ENCODE measurements at regions not wholly inside any gene's neighbourhood (a gene's known extent, or its start where the extent isn't known, plus 50 kb on each side); places are given as distances from the start of the nearest gene placed in this dataset.

DNA sequence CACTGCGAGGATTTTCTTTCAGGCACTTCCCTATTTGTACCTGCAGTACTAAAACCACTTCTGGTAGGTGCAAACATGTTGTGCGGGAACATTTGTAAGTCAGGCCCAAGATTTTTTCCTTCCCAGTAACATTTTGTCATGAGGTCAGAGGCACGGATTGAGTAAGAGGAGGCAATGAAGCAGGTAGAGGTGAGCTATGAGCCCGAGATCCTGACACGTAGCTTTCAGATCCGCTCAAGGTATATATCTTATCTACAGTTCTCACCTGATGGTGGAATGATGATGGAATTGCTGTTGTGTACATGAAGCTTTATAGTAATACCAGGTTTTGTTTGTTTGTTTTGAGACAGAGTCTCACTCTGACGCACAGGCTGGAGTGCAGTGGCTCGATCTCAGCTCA lies 497.5 kb downstream of the NR2F2 start:
- H3K9ac ChIP-seq (ENCODE audit: low read depth, low read length) = no peak overlapping the region

More for the DNA sequence above, 497.5 kb downstream of the NR2F2 start:
- no peak overlapping the region for H2BK20ac ChIP-seq (ENCODE audit: low read depth, low read length)
- peaks cover 4% of the 10 kb centered on the region for H3K9me3 ChIP-seq (ENCODE audit: control insufficient read depth, insufficient read depth, low read length)
- H3K79me1 ChIP-seq (ENCODE audit: low read depth in 1 of 2, low read length in 2 of 2) = no peaks in the 10 kb centered on the region
- H4K8ac ChIP-seq (ENCODE audit: low read depth in 2 of 2, low read length in 2 of 2) = no peak overlapping the region
- ChIA-PET POLR2A (ENCODE audit: unreplicated experiment) (no interaction called here), CTCF (no interaction called here)
- no peak overlapping the region for H3K56ac ChIP-seq (ENCODE audit: extremely low read depth, insufficient read depth, low read length)
- ATAC-seq (ENCODE audit: low read depth) (no peak), DNase-seq (no peak)
- H3K27ac ChIP-seq (ENCODE audit: insufficient read depth, low read length) = no peak overlapping the region
- intact Hi-C loops (cut with micrococcal nuclease) (no loop called here), in situ Hi-C loops (cut with MboI; ENCODE audit: low sequenced_read_pairs) (no loop called here), dilution Hi-C loops (cut with HindIII; ENCODE audit: low sequenced_read_pairs, unreplicated experiment) (no loop called here)
- H2AK5ac ChIP-seq (ENCODE audit: low read depth, low read length) = no peak overlapping the region
- no peak overlapping the region for H2AK9ac ChIP-seq (replicated peaks; ENCODE audit: low read depth, low read length, poor library complexity)
- H3K4me2 ChIP-seq (ENCODE audit: low read depth, low read length) = no peak overlapping the region
- H3K4ac ChIP-seq (ENCODE audit: low read depth, low read length) = no peak overlapping the region
- H2BK15ac ChIP-seq (ENCODE audit: low read depth, low read length) = no peak overlapping the region
- no peak overlapping the region for H4K91ac ChIP-seq (ENCODE audit: insufficient read depth, low read depth, low read length)
- TF ChIP-seq, protein P1, sequence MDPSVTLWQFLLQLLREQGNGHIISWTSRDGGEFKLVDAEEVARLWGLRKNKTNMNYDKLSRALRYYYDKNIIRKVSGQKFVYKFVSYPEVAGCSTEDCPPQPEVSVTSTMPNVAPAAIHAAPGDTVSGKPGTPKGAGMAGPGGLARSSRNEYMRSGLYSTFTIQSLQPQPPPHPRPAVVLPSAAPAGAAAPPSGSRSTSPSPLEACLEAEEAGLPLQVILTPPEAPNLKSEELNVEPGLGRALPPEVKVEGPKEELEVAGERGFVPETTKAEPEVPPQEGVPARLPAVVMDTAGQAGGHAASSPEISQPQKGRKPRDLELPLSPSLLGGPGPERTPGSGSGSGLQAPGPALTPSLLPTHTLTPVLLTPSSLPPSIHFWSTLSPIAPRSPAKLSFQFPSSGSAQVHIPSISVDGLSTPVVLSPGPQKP (IDR thresholded peaks at IDR 0.05; ENCODE audit: borderline replicate concordance, low read depth, low read length) = no peak
- TF ChIP-seq MXI1 (IDR thresholded peaks at IDR 0.05; ENCODE audit: borderline replicate concordance, low read depth, low read length) = no peak
- TF ChIP-seq POLR2A (IDR thresholded peaks at IDR 0.05; ENCODE audit: low read depth, low read length) = no peak
- no peak for TF ChIP-seq RAD21 (IDR thresholded peaks at IDR 0.05; ENCODE audit: low read length)
- TF ChIP-seq CHD1 (IDR thresholded peaks at IDR 0.05; ENCODE audit: low read depth, low read length) = no peak
- TF ChIP-seq SMC3 (IDR thresholded peaks at IDR 0.05; ENCODE audit: low read depth, low read length) = no peak
- TF ChIP-seq, protein P2, sequence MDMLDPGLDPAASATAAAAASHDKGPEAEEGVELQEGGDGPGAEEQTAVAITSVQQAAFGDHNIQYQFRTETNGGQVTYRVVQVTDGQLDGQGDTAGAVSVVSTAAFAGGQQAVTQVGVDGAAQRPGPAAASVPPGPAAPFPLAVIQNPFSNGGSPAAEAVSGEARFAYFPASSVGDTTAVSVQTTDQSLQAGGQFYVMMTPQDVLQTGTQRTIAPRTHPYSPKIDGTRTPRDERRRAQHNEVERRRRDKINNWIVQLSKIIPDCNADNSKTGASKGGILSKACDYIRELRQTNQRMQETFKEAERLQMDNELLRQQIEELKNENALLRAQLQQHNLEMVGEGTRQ (IDR thresholded peaks at IDR 0.05; ENCODE audit: low read depth, low read length) = no peak
- no peak for TF ChIP-seq NFE2L2 (IDR thresholded peaks at IDR 0.05; ENCODE audit: low read depth, low read length)
- TF ChIP-seq BHLHE40 (IDR thresholded peaks at IDR 0.05; ENCODE audit: low read depth, low read length) = no peak
- no peak for TF ChIP-seq CEBPB (IDR thresholded peaks at IDR 0.05; ENCODE audit: low read depth, low read length)
- no peak for TF ChIP-seq RCOR1 (IDR thresholded peaks at IDR 0.05; ENCODE audit: insufficient replicate concordance, low read length)
- TF ChIP-seq MAZ (IDR thresholded peaks at IDR 0.05; ENCODE audit: borderline replicate concordance, low read depth, low read length) = no peak
- no peak for TF ChIP-seq FOS (IDR thresholded peaks at IDR 0.05; ENCODE audit: low read depth, low read length)
- no peak for TF ChIP-seq RFX5 (IDR thresholded peaks at IDR 0.05; ENCODE audit: low read depth, low read length)
- H3K18ac ChIP-seq (ENCODE audit: low read depth, low read length) = no peak overlapping the region
- no peak overlapping the region for H2BK5ac ChIP-seq (ENCODE audit: low read depth, low read length, poor library complexity, severe bottlenecking)
- no peaks in the 10 kb centered on the region for H3K9me1 ChIP-seq (ENCODE audit: insufficient read depth, low read length)
- no peak overlapping the region for H3K4me3 ChIP-seq (ENCODE audit: insufficient read depth, low read depth, low read length)
- no peak overlapping the region for H2AFZ ChIP-seq (replicated peaks; ENCODE audit: low read length, poor library complexity)
- no peak overlapping the region for H4K5ac ChIP-seq (ENCODE audit: low read depth, low read length)
- WGBS, 2 experiments (ENCODE audit: extremely low coverage in 2 of 2, insufficient read length in 1 of 2) = no CpG with 5 or more reads among the region's 8 CpGs
- no TSS peak for BruUV-seq (replicated peaks)
- H2BK120ac ChIP-seq (ENCODE audit: low read depth, low read length) = no peak overlapping the region
- H3K14ac ChIP-seq (replicated peaks; ENCODE audit: low read depth, low read length) = no peak overlapping the region
- no peaks in the 10 kb centered on the region for H3K27me3 ChIP-seq (ENCODE audit: control insufficient read depth, insufficient read depth, low read length)
- no peaks in the 10 kb centered on the region for H3K4me1 ChIP-seq (ENCODE audit: control insufficient read depth, insufficient read depth, low read length)
- no peaks in the 10 kb centered on the region for H3K36me3 ChIP-seq (ENCODE audit: control insufficient read depth, insufficient read depth, low read length)
- H4K20me1 ChIP-seq (ENCODE audit: insufficient read depth, low read length) = no peaks in the 10 kb centered on the region
- H3K23ac ChIP-seq (ENCODE audit: low read depth, low read length) = no peak overlapping the region

Data from IMR-90 (cell line).